ENCODE measurements at regions not wholly inside any gene's neighbourhood (a gene's known extent, or its start where the extent isn't known, plus 50 kb on each side); places are given as distances from the start of the nearest gene placed in this dataset.
"Not testable (repeated sequence)": the region's sequence is repeated elsewhere in the genome, so short reads cannot be mapped to it uniquely, and the experiment has no call there.

DNA sequence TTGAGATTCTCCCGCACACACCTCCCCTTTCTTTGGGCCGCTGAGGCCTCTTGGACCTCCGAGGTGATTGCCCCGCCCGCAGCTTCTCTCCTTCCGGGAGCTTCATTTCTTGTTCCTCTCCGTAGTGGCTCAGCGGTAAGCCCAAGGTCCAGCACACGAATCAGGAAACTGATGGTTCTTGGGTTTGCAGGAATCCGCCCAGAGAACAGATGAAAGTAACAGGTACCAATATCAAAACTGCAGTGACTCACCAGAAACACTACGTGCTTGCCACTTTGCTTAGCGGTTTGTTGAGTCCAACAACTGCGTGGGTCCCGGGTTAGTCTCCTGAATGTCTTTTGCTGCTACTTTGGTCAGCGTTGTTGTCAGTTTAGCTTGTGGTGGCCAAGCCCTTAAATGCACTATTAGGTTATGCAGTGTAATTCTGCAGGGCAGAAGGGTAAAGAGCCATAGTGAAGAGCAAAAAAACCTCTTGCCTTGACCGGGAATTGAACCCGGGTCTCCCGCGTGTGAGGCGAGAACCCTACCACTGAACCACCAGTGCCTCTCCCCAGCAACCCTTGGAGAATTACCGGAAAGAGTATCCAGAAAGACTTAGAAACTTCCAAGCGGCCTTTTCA, 172.1 kb downstream of the FAM72C start:
- H3K4me1 ChIP-seq (ENCODE audit: control insufficient read depth, insufficient read depth, low read length); H3K4me2 ChIP-seq (ENCODE audit: low read length); H3K9me3 ChIP-seq (replicated peaks; ENCODE audit: low read length); H3K36me3 ChIP-seq (ENCODE audit: insufficient read depth, low read length); H3K9ac ChIP-seq (ENCODE audit: low read depth, low read length); H3K27me3 ChIP-seq (ENCODE audit: control insufficient read depth, insufficient read depth, low read length); H3K4me3 ChIP-seq (ENCODE audit: low read length): not testable (repeated sequence)

DNA sequence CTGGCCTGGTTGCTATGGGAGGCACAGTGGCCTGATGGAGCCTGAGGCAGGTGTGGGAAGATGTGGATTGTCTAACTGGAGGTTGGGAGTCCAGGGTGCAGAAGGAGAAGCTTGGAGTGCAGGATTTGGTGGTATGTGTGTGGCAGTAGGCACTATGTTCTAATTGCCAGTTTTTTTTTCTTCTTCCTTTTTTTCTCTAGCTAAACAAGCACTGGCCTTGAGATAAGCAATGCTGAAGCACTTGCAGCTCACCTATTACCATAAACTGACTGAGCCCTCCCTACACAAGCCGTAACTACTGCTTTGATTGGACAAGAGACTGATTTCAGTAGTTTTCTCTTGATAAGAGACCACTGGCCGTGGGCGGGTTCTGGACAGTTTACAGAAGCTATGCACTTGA, 175.4 kb downstream of the FAM72C start:
- not testable (repeated sequence) for H3K4me2 ChIP-seq (ENCODE audit: low read length); H3K36me3 ChIP-seq (ENCODE audit: insufficient read depth, low read length); H3K4me3 ChIP-seq (ENCODE audit: low read length); H3K9me3 ChIP-seq (replicated peaks; ENCODE audit: low read length); H3K27me3 ChIP-seq (ENCODE audit: control insufficient read depth, insufficient read depth, low read length); H3K4me1 ChIP-seq (ENCODE audit: control insufficient read depth, insufficient read depth, low read length); H3K9ac ChIP-seq (ENCODE audit: low read depth, low read length)

DNA sequence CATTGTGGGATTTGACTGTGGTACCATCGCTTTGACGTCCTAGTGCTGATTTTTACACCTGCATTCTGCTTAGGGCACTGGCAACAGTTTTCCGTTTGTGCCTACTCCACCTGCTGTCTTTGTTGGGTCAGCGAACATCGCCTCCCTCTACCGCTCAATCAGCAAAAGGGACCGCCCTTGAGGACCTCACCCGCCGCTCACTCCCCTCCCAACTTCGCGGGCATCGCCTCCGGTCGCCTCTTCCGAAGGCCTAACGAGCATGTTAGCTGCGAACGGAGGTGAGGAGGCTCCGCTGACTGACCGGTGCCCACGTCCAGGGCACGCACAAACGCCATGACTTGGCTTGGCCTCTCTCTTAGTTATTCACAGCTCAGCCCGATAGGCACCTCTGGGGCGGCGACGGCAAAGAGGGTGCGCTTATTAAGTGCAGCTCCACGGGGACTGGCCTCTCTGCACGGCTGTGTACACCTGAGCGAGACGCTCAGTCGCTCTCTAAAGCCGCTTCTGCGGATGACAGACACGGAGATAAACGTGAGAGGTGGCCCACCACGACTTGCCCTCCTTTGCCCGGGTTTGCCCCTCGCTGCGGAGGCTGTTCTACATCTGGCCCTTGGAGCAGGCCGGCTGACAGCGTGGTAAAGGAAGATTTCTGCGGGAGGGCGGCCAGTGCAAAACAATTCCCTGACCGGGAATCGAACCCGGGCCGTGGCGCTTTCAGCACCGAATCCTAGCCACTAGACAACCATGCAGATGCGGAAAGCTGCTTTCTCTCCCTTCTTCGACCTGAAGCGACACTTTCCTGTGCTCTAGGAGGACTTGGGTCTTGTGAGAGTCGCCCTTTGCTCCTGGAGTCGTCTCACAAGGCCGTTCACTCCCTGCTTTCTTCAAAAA, 179.5 kb downstream of the FAM72C start:
- not testable (repeated sequence) for H3K4me2 ChIP-seq (ENCODE audit: low read length); H3K36me3 ChIP-seq (ENCODE audit: insufficient read depth, low read length); H3K4me1 ChIP-seq (ENCODE audit: control insufficient read depth, insufficient read depth, low read length); H3K27me3 ChIP-seq (ENCODE audit: control insufficient read depth, insufficient read depth, low read length); H3K9ac ChIP-seq (ENCODE audit: low read depth, low read length); H3K4me3 ChIP-seq (ENCODE audit: low read length); H3K9me3 ChIP-seq (replicated peaks; ENCODE audit: low read length)

DNA sequence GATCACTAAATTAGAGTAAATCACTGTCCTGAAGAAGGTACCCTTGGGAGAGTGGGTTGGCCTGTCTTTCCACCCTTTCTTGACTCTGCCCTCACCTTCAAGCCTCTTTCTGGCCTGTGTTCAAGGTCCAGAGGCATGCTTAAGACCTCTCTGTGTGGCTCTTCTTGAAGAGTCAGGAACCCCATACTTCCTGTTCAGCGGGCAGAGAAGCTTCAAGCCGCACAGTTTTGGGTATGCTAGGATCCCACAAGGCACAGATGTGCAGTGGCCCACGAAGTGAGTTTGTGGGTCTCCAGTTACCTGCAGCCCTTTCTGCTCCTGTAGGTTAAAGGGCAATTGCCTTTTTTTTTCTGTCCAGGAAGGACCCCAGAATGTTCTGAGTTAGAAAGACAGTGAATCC, 185.4 kb downstream of the FAM72C start:
- H3K4me2 ChIP-seq (ENCODE audit: low read length); H3K4me3 ChIP-seq (ENCODE audit: low read length); H3K4me1 ChIP-seq (ENCODE audit: control insufficient read depth, insufficient read depth, low read length); H3K9me3 ChIP-seq (replicated peaks; ENCODE audit: low read length); H3K36me3 ChIP-seq (ENCODE audit: insufficient read depth, low read length); H3K9ac ChIP-seq (ENCODE audit: low read depth, low read length); H3K27me3 ChIP-seq (ENCODE audit: control insufficient read depth, insufficient read depth, low read length): not testable (repeated sequence)

DNA sequence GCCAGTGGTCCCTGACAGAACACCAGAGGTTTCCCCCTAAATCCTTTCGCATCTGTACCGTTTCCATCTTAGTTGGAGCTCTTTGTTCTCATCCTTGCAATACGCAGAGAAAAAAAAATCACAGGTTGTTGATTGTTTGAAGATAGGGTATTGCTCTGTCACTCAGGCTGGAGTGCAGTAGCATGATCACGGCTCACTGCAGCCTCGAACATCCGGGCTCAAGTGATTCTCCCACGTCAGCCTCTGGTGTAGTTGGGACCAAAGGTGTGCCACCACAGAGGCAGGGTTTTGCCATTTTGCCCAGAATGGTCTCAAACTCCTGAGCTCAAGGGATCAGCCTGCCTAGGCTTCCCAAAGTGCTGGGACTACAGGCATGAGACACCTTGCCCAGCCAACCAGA, 185.9 kb downstream of the FAM72C start:
- not testable (repeated sequence) for H3K9me3 ChIP-seq (replicated peaks; ENCODE audit: low read length); H3K27me3 ChIP-seq (ENCODE audit: control insufficient read depth, insufficient read depth, low read length); H3K4me3 ChIP-seq (ENCODE audit: low read length)

DNA sequence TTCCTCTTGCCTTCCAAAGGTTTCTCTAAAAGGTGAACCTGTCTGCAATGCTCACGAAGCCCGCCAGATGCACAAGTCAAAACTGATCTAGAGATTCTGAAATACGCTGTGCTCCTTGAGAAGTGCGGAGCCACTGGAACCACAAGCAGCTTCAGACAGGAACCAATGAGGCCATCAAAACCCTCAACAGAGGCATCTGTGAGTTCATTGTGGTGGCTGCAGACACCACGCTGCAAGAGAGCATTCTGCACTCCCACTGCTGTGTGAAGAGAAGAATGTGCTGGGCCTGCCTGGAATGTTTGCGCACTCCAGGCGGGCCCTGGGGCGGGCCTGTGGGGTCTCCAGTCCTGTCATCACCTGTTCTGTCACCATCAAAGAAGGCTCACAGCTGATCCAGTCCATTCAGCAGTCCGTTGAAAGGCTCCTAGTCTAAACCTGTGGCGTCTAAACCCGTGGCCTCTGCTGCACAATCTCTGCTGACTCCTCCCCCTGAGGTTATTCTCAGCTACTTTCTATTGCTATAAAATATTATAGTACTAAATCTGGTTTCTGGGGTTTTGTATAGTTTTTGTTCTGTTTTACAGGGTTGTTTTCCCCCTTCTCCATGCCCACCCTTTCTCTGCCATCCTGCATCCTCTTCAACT, 187.4 kb downstream of the FAM72C start:
- not testable (repeated sequence) for H3K27me3 ChIP-seq (ENCODE audit: control insufficient read depth, insufficient read depth, low read length); H3K9me3 ChIP-seq (replicated peaks; ENCODE audit: low read length); H3K4me3 ChIP-seq (ENCODE audit: low read length)

More for the DNA sequence above, 185.9 kb downstream of the FAM72C start:
- not testable (repeated sequence) for H3K9ac ChIP-seq (ENCODE audit: low read depth, low read length); H3K36me3 ChIP-seq (ENCODE audit: insufficient read depth, low read length); H3K4me2 ChIP-seq (ENCODE audit: low read length); H3K4me1 ChIP-seq (ENCODE audit: control insufficient read depth, insufficient read depth, low read length)

DNA sequence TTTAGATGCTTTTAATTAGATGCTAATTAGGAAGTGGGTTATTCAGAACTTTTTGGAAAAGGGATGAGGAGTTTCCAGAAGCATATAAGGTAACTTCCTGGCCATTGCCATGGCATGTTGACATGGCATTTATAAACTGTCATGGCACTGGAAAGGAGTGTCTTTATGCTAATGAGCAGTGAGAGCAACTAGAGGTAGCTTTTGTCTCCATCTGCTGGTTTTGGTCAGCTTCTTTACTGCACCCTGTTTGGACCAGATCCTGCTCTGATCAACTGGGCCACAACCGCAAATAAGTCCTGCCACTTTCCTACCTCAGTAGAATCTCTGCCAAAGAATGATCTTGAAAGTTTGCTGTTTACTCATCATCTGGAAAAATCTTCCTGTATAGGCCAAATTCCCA, 193.6 kb downstream of the FAM72C start:
- not testable (repeated sequence) for H3K4me2 ChIP-seq (ENCODE audit: low read length); H3K36me3 ChIP-seq (ENCODE audit: insufficient read depth, low read length); H3K4me1 ChIP-seq (ENCODE audit: control insufficient read depth, insufficient read depth, low read length); H3K9ac ChIP-seq (ENCODE audit: low read depth, low read length); H3K9me3 ChIP-seq (replicated peaks; ENCODE audit: low read length); H3K27me3 ChIP-seq (ENCODE audit: control insufficient read depth, insufficient read depth, low read length); H3K4me3 ChIP-seq (ENCODE audit: low read length)

More for the DNA sequence above, 187.4 kb downstream of the FAM72C start:
- not testable (repeated sequence) for H3K9ac ChIP-seq (ENCODE audit: low read depth, low read length); H3K4me1 ChIP-seq (ENCODE audit: control insufficient read depth, insufficient read depth, low read length); H3K36me3 ChIP-seq (ENCODE audit: insufficient read depth, low read length); H3K4me2 ChIP-seq (ENCODE audit: low read length)

DNA sequence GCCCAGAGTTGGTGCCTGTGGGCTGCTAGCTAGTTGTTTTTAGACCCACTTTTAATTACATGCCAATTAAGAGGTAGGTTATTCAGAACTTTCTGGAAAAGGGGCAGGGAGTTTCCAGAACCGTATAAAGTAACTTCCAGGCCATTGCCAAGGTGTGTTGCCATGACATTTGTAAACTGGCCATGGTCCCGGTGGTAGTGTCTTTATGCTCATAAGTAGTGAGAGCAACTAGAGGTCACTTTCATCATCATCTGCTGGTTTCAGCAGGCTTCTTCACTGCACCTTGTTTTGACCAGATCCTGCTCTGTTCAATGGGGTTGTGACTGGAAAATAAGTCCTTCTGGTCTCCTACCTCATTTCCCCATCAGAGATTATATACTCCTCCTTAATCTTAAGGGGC, 207.0 kb downstream of the FAM72C start:
- H3K27me3 ChIP-seq (ENCODE audit: control insufficient read depth, insufficient read depth, low read length); H3K9me3 ChIP-seq (replicated peaks; ENCODE audit: low read length); H3K4me2 ChIP-seq (ENCODE audit: low read length); H3K4me3 ChIP-seq (ENCODE audit: low read length); H3K4me1 ChIP-seq (ENCODE audit: control insufficient read depth, insufficient read depth, low read length); H3K36me3 ChIP-seq (ENCODE audit: insufficient read depth, low read length); H3K9ac ChIP-seq (ENCODE audit: low read depth, low read length): not testable (repeated sequence)

DNA sequence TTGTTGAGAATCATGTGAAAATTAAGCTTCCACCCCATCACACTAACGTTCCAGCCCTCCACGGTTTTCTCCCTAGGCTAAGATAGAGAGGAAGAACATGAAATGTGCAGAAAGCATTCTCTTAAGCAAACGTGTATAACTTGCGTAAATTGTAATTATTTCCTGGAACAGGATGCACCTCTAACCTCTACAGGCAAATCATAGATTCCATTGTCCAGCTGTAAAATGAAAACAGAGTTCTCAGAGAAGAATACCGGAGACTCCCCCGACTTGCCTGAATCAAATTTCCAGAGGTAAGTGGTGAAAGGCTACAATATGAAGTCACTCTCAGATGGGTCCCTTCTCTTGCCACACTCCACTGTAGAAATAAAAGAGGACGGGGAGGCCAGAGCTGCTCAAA, 211.4 kb downstream of the FAM72C start:
- not testable (repeated sequence) for H3K36me3 ChIP-seq (ENCODE audit: insufficient read depth, low read length); H3K4me1 ChIP-seq (ENCODE audit: control insufficient read depth, insufficient read depth, low read length); H3K27me3 ChIP-seq (ENCODE audit: control insufficient read depth, insufficient read depth, low read length); H3K9ac ChIP-seq (ENCODE audit: low read depth, low read length); H3K4me2 ChIP-seq (ENCODE audit: low read length); H3K9me3 ChIP-seq (replicated peaks; ENCODE audit: low read length); H3K4me3 ChIP-seq (ENCODE audit: low read length)

DNA sequence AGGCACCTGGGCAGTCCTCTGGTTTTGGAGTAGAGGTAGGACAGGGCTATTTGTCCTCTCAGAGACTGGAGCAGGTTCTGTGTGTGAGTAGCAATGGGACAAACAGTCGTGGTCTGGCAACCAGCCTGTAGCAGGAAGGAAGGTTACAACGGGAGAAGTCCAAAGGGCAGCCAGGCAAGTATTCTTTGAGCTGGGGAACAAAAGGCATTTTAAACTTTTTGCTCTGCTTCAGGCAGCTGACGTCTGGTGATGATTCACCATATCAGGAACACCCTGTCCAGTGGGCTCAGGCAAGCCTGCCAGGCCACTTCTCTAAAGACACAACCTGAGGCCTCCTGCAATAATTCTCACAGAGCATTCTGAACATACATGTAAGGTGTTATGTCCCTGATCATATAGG, 215.8 kb downstream of the FAM72C start:
- not testable (repeated sequence) for H3K9ac ChIP-seq (ENCODE audit: low read depth, low read length); H3K4me3 ChIP-seq (ENCODE audit: low read length); H3K9me3 ChIP-seq (replicated peaks; ENCODE audit: low read length); H3K4me2 ChIP-seq (ENCODE audit: low read length); H3K27me3 ChIP-seq (ENCODE audit: control insufficient read depth, insufficient read depth, low read length); H3K36me3 ChIP-seq (ENCODE audit: insufficient read depth, low read length); H3K4me1 ChIP-seq (ENCODE audit: control insufficient read depth, insufficient read depth, low read length)

DNA sequence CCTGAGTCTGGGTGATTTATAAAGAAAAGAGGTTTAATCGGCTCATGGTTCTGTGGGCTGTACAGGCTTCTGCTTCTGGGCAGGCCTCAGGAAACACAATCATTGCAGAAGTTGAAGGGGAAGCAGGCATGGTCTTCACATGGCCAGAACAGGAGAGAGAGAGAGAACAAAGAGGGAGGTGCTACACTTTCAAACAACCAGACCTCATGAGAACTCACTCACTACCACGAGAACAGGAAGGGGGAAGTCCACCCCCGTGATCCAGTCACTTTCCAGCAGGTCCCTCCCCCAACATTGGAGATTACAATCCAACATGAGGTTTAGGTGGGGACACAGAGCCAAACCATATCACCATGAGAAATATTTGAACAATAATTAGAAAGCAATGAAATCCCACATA, 222.9 kb downstream of the FAM72C start:
- Histone ChIP-seq H3K4me3 (ENCODE audit: low read length) (no peak overlapping the region), H3K9me3 (replicated peaks; ENCODE audit: low read length) (no peaks in the 10 kb centered on the region), H3K9ac (ENCODE audit: low read depth, low read length) (no peak overlapping the region), H3K4me2 (ENCODE audit: low read length) (no peak overlapping the region), H3K36me3 (ENCODE audit: insufficient read depth, low read length) (no peaks in the 10 kb centered on the region), H3K27me3 (ENCODE audit: control insufficient read depth, insufficient read depth, low read length) (no peaks in the 10 kb centered on the region), H3K4me1 (ENCODE audit: control insufficient read depth, insufficient read depth, low read length) (no peaks in the 10 kb centered on the region)

DNA sequence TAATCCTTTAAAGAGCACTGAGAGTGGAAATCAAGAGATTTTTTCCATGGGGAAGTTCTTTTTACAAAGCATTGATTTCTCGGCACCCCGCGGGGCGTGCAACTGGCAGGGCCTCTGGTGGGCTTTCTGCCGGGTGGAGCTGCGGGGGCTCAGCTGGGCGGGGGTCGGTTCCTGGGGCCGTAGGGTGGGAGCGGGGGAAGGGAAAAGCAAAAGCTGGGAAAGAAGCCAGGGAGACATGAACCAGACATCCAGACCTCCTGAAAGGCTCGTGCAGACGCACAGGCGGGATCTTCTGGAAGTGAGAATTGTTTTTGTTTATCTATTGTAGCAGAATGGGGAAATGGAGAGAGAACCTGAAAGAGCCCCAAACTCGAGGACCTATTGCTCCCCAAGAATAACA, 235.2 kb downstream of the FAM72C start:
- H3K4me2 ChIP-seq (ENCODE audit: low read length) = no peak overlapping the region
- H3K4me1 ChIP-seq (ENCODE audit: control insufficient read depth, insufficient read depth, low read length) = no peaks in the 10 kb centered on the region
- no peaks in the 10 kb centered on the region for H3K9me3 ChIP-seq (replicated peaks; ENCODE audit: low read length)
- peaks cover 17% of the 10 kb centered on the region for H3K27me3 ChIP-seq (ENCODE audit: control insufficient read depth, insufficient read depth, low read length)
- no peaks in the 10 kb centered on the region for H3K36me3 ChIP-seq (ENCODE audit: insufficient read depth, low read length)
- H3K4me3 ChIP-seq (ENCODE audit: low read length) = no peak overlapping the region
- H3K9ac ChIP-seq (ENCODE audit: low read depth, low read length) = no peak overlapping the region
